MCF 10A (cell line): ENCODE measurements at regions not wholly inside any gene's neighbourhood (a gene's known extent, or its start where the extent isn't known, plus 50 kb on each side); places are given as distances from the start of the nearest gene placed in this dataset.

ENCODE experiments used
- BruUV-seq: library from RNA; stranded (reverse); fragments of 400-500 nt; replicated peaks from 2 replicates; lab custom pipeline; 2021; lab: Mats Ljungman, UMichigan
- CTCF ChIA-PET: fragments of 300-600 bp; sonication (Branson Sonifier 250); formaldehyde crosslinking; extraction: SDS; loops from one replicate; lab custom pipeline; 2021; ENCODE audit warnings: antibody characterized with exemption, inconsistent platforms; lab: Yijun Ruan, JAX
- POLR2A ChIA-PET: fragments of 300-600, 350-650 bp; sonication (Branson Sonifier 250); formaldehyde crosslinking; extraction: SDS; loops from one replicate; lab custom pipeline; 2020; ENCODE audit warnings: antibody characterized with exemption, inconsistent platforms; lab: Yijun Ruan, JAX
- DNase-seq: peaks from one replicate; pipeline ENCODE4 v3.0.0-alpha.2; 2018; ENCODE audit not compliant: unreplicated experiment
- H3K27ac Mint-ChIP-seq: one replicate; pipeline ENCODE4 v1.8.0; 2022; ENCODE audit warnings: mild to moderate bottlenecking, low read depth, mixed read lengths; ENCODE audit not compliant: unreplicated experiment
- H3K27me3 Mint-ChIP-seq: one replicate; pipeline ENCODE4 v1.8.0; 2022; ENCODE audit warnings: mixed read lengths; ENCODE audit not compliant: insufficient read depth, unreplicated experiment
- H3K36me3 Mint-ChIP-seq: one replicate; pipeline ENCODE4 v1.8.0; 2022; ENCODE audit warnings: mild to moderate bottlenecking, moderate library complexity, mixed read lengths; ENCODE audit not compliant: insufficient read depth, unreplicated experiment
- H3K4me1 Mint-ChIP-seq: one replicate; pipeline ENCODE4 v1.8.0; 2022; ENCODE audit warnings: mixed read lengths; ENCODE audit not compliant: insufficient read depth, unreplicated experiment
- H3K4me3 Mint-ChIP-seq: one replicate; pipeline ENCODE4 v1.8.0; 2022; ENCODE audit warnings: mild to moderate bottlenecking, moderate library complexity, mixed read lengths; ENCODE audit not compliant: unreplicated experiment
- H3K9me3 Mint-ChIP-seq: one replicate; pipeline ENCODE4 v1.8.0; 2022; ENCODE audit warnings: mixed read lengths; ENCODE audit not compliant: unreplicated experiment
- intact Hi-C: fragments of 100-400 bp; cut with micrococcal nuclease; formaldehyde crosslinking; loops from 2 replicates; pipeline ENCODE4 v1.14.1; 2022
- TF ChIP-seq, protein P1 (sequence below): fragments of 200-600 bp; IDR thresholded peaks from one replicate; pipeline ENCODE4 v1.8.0; 2022; ENCODE audit warnings: antibody characterized with exemption, mild to moderate bottlenecking; ENCODE audit not compliant: unreplicated experiment

DNA sequence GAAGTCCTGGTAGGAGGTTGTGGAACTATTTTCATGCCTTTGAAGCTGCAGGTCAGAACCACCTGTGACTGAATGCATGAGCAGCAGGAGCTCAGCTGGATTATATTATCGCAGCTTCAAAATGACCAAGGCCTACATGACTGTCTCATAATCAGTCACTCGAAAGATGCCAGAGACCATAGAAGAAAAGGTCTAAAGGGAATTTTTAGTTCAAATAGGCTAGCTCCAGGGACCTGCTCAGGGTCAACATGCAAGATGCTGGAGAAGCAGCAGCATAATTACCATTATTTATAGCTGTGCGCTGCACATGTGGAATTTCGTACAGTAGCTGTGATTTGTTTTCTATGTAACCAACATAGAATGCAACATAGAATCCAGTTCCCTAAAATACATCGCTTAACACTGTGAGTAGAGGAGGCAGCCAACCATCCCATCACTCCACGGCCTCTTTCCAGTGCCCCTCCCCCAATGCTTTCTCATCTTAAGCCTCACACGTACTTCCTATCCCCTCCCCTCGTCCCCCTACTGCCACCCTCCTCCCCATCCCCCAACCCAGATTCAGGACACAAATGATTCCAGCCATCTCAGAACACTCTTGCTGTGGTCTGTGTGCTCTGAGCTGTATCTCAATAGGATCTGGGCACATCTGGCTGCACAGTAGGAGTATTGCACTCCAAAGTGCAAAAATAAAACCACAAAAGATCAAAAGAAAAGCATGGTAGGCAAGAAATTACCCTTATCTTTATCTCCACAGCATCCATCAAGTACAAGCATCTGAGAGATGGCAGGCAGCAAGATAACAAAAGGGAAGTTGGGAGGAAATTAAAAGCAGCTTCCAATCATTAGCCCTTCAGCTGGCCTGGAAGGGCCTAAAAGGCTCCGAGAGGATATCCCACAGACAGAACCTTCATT is 352.8 kb upstream of the SEMA6D start:
- intact Hi-C loops = no loop called here
- peaks cover 18% of the 10 kb centered on the region for H3K4me1 Mint-ChIP-seq
- H3K9me3 Mint-ChIP-seq = no peaks in the 10 kb centered on the region
- H3K27ac Mint-ChIP-seq = no peak overlapping the region
- DNase-seq = no peak
- no peaks in the 10 kb centered on the region for H3K36me3 Mint-ChIP-seq
- CTCF ChIA-PET = interaction anchor here (0.7 kb wide), 1 partner anchor 9 kb away, joined by 4 read pairs; no protein-coding TSS in a partner anchor
- no peak overlapping the region for H3K4me3 Mint-ChIP-seq
- POLR2A ChIA-PET = no interaction called here
- TF ChIP-seq, protein P1, sequence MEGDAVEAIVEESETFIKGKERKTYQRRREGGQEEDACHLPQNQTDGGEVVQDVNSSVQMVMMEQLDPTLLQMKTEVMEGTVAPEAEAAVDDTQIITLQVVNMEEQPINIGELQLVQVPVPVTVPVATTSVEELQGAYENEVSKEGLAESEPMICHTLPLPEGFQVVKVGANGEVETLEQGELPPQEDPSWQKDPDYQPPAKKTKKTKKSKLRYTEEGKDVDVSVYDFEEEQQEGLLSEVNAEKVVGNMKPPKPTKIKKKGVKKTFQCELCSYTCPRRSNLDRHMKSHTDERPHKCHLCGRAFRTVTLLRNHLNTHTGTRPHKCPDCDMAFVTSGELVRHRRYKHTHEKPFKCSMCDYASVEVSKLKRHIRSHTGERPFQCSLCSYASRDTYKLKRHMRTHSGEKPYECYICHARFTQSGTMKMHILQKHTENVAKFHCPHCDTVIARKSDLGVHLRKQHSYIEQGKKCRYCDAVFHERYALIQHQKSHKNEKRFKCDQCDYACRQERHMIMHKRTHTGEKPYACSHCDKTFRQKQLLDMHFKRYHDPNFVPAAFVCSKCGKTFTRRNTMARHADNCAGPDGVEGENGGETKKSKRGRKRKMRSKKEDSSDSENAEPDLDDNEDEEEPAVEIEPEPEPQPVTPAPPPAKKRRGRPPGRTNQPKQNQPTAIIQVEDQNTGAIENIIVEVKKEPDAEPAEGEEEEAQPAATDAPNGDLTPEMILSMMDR = no peak
- no peaks in the 10 kb centered on the region for H3K27me3 Mint-ChIP-seq
- no TSS peak for BruUV-seq

DNA sequence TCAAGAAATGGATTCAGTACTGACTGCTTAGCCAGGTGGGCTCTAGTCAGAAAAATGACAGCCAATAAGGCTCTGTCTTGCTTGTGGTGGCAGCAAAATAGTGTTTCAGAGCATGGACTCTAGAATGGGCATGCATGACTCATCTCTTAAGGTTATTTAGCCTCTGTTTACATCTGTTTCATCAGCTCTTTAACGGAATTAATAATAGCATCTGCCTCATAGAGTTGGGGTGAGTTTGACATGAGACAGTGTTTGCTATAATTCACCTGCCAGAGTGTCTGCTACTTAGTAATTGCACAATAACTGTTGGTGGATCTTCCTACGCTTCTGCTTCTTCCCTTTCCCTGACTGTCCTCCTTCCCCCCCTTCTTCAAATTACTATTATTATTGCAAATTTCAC is 350.4 kb upstream of the SEMA6D start:
- BruUV-seq = no TSS peak
- H3K27me3 Mint-ChIP-seq = no peaks in the 10 kb centered on the region
- H3K4me1 Mint-ChIP-seq = peaks cover 12% of the 10 kb centered on the region
- no peak for DNase-seq
- intact Hi-C loops = no loop called here
- ChIA-PET POLR2A (no interaction called here), CTCF (no interaction called here)
- H3K9me3 Mint-ChIP-seq = no peaks in the 10 kb centered on the region
- H3K4me3 Mint-ChIP-seq = no peak overlapping the region
- H3K27ac Mint-ChIP-seq = no peak overlapping the region
- no peaks in the 10 kb centered on the region for H3K36me3 Mint-ChIP-seq
- TF ChIP-seq, protein P1 = no peak

DNA sequence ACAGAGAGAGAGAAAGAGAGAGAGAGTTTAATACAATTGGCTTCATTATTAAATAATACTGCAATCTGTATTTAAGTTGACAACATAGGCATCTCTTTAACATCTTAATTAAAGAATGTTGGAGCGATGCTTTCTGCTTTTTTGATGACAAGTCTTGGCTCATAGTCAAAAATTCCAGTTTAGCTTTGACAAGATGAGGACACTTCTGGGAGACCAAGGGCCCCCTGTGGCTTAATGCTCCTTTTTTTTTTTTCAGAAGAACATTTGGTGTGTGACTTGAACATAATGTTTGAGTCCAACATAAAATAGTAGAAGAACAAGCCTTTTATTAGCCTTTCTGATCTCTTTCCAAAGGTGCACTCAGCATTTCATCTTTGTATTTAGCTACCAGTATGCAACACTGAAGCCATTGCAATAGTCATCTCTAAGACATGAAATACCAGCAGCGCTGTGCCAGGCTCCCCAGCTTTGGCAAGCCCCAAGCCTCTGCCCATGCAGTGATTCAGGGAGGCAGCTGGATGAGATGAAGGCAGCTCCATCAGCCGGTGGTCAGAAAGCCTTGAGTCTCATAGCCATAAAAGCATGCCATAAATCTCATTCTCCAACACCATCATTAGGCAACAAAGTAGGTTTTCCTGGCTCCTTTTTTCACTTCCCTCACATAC is 349.4 kb upstream of the SEMA6D start:
- intact Hi-C loops = no loop called here
- DNase-seq = no peak
- Mint-ChIP-seq H3K4me1 (peaks cover 12% of the 10 kb centered on the region), H3K27ac (no peak overlapping the region), H3K4me3 (no peak overlapping the region), H3K9me3 (no peaks in the 10 kb centered on the region), H3K36me3 (no peaks in the 10 kb centered on the region), H3K27me3 (no peaks in the 10 kb centered on the region)
- ChIA-PET CTCF (interaction anchor here (1.0 kb wide), 2 partner anchors 171 to 631 kb away, joined by 3 to 5 read pairs; no protein-coding TSS in a partner anchor), POLR2A (interaction anchor here (0.8 to 1.1 kb wide), 2 partner anchors 36 to 39 kb away, joined by 3 read pairs; no protein-coding TSS in a partner anchor)
- TF ChIP-seq, protein P1 = no peak
- BruUV-seq = no TSS peak

- CTCF ChIA-PET = interaction anchor here (1.0 kb wide), 1 partner anchor 18 kb away, joined by 3 read pairs; no protein-coding TSS in a partner anchor
- no peaks in the 10 kb centered on the region for H3K27me3 Mint-ChIP-seq
These were observed 345.4 kb upstream of the SEMA6D start for GRCh38 chr15:47371939-47372338.

More at GRCh38 chr15:47371939-47372338, 345.4 kb upstream of the SEMA6D start:
- POLR2A ChIA-PET = interaction anchor here (1.8 kb wide), 1 partner anchor 10 kb away, joined by 4 read pairs; no protein-coding TSS in a partner anchor
- H3K27ac Mint-ChIP-seq = no peak overlapping the region
- TF ChIP-seq, protein P1 = no peak
- no TSS peak for BruUV-seq
- no peak overlapping the region for H3K4me3 Mint-ChIP-seq
- no peaks in the 10 kb centered on the region for H3K9me3 Mint-ChIP-seq
- DNase-seq = no peak
- H3K4me1 Mint-ChIP-seq = peaks cover 4% of the 10 kb centered on the region
- no peaks in the 10 kb centered on the region for H3K36me3 Mint-ChIP-seq
- intact Hi-C loops = loop anchor here (10.0 kb wide), 1 partner anchor 323 kb away; no protein-coding TSS in a partner anchor
